CD4-positive, alpha-beta T cell (primary cell): ENCODE measurements at regions not wholly inside any gene's neighbourhood (a gene's known extent, or its start where the extent isn't known, plus 50 kb on each side); places are given as distances from the start of the nearest gene placed in this dataset.

Experiments
- ATAC-seq: fragments of 200-7000 bp; cut with Tn5 transposase; one replicate; pipeline ENCODE4 v1.10.0; 2022; ENCODE audit warnings: mild to moderate bottlenecking; ENCODE audit not compliant: poor library complexity
- CTCF ChIA-PET: fragments of 350-600 bp; sonication (Branson Sonifier 250); formaldehyde crosslinking; loops from one replicate; lab custom pipeline; 2021; ENCODE audit warnings: antibody characterized with exemption, inconsistent platforms; lab: Charles Lee
- POLR2A ChIA-PET: fragments of 350-600 bp; sonication (Branson Sonifier 250); formaldehyde crosslinking; loops from one replicate; lab custom pipeline; 2021; ENCODE audit warnings: antibody characterized with exemption, inconsistent platforms; lab: Charles Lee
- DNase-seq, 14 experiments: peaks; one replicate each; pipeline ENCODE4 v3.0.0-alpha.2; 2013 to 2020; ENCODE audit warnings: mixed read lengths in 2 of 14
- H3K27ac ChIP-seq, 2 donors: one replicate each; pipeline versions ENCODE4 v1.5.1 to v1.7.0; 2013; ENCODE audit warnings: low read length in 2 of 2, low read depth in 1 of 2, mild to moderate bottlenecking in 1 of 2
- H3K27me3 ChIP-seq, 2 experiments: 1 replicate in 1 of 2; 2 replicates in 1 of 2; pipeline versions ENCODE4 v1.6.1 to v1.7.0; 2013; ENCODE audit warnings: low read length in 2 of 2, control low read depth in 1 of 2, mild to moderate bottlenecking in 1 of 2, moderate library complexity in 1 of 2; ENCODE audit not compliant: insufficient read depth in 2 of 2, control insufficient read depth in 1 of 2
- H3K36me3 ChIP-seq: one replicate; pipeline ENCODE4 v1.6.1; 2013; ENCODE audit warnings: low read length, control low read depth; ENCODE audit not compliant: insufficient read depth
- H3K4me1 ChIP-seq: one replicate; pipeline ENCODE4 v1.6.1; 2013; ENCODE audit warnings: low read length, control low read depth; ENCODE audit not compliant: insufficient read depth
- H3K4me3 ChIP-seq: one replicate; pipeline ENCODE4 v1.5.1; 2013; ENCODE audit warnings: mild to moderate bottlenecking, low read length, moderate library complexity
- H3K9me3 ChIP-seq, 2 experiments: 1 replicate in 1 of 2; 2 replicates in 1 of 2; pipeline versions ENCODE4 v1.6.1 to v1.7.0; 2013; ENCODE audit warnings: low read length in 2 of 2, mild to moderate bottlenecking in 2 of 2, control low read depth in 1 of 2, moderate library complexity in 1 of 2; ENCODE audit not compliant: control insufficient read depth in 1 of 2, insufficient read depth in 1 of 2
- H3K27ac Mint-ChIP-seq: one replicate; pipeline ENCODE4 v1.8.0; 2020; ENCODE audit warnings: mixed read lengths
- H3K27me3 Mint-ChIP-seq: one replicate; pipeline ENCODE4 v1.8.0; 2021; ENCODE audit warnings: mixed read lengths
- H3K36me3 Mint-ChIP-seq: one replicate; pipeline ENCODE4 v1.8.0; 2021; ENCODE audit warnings: low read depth, mixed read lengths
- H3K4me1 Mint-ChIP-seq: one replicate; pipeline ENCODE4 v1.8.0; 2021; ENCODE audit warnings: low read depth, mixed read lengths
- H3K4me3 Mint-ChIP-seq: one replicate; pipeline ENCODE4 v1.8.0; 2020; ENCODE audit warnings: mild to moderate bottlenecking, mixed read lengths
- H3K9me3 Mint-ChIP-seq: one replicate; pipeline ENCODE4 v1.8.0; 2020; ENCODE audit warnings: mixed read lengths
- CTCF ChIP-seq: fragments of 200-600 bp; IDR thresholded peaks from one replicate; pipeline ENCODE4 v1.8.0; 2022; ENCODE audit warnings: antibody characterized with exemption, mild to moderate bottlenecking
- intact Hi-C, 2 experiments: fragments of 100-400 bp; cut with DNase I in 1 of 2; cut with micrococcal nuclease in 1 of 2; formaldehyde crosslinking; loops; one replicate each; pipeline versions ENCODE4 v1.15.1 to v1.9.0; 2023 to 2025; cut with DNase I, micrococcal nuclease

DNA sequence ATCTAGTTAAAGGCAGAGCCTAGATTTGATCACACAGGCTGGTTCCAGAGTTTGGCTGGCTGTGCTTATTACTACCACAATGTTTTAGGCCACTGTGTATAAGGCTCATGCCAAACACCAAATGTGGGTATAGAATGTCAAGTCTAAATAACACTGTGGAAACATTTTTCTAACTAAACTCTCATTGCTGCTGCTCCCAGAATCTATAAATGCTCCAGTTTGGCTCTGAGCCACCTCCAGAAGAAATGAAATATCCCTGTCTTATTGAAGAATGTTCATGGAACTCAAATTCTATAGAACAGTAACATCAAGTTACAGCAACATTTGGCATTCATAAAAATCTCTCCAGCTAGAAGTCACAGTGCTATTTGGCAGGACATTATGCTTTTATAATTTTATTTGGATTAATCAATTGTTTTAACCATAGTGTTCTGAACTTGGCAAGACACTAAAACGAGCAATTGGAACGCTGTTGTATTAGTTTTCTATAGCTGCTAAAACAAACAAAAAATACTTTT lies 178.1 kb upstream of the COX7C start:
- ATAC-seq (no peak), DNase-seq (no peak)
- no peaks in the 10 kb centered on the region for H3K36me3 ChIP-seq
- no peaks in the 10 kb centered on the region for H3K27me3 Mint-ChIP-seq
- H3K9me3 Mint-ChIP-seq, result no peaks in the 10 kb centered on the region
- no peak overlapping the region for H3K4me3 Mint-ChIP-seq
- H3K9me3 ChIP-seq, result no peaks in the 10 kb centered on the region
- no peaks in the 10 kb centered on the region for H3K4me1 ChIP-seq
- no peak overlapping the region for H3K4me3 ChIP-seq
- ChIA-PET CTCF (no interaction called here), POLR2A (no interaction called here)
- H3K27me3 ChIP-seq, result no peaks in the 10 kb centered on the region
- H3K4me1 Mint-ChIP-seq, result no peaks in the 10 kb centered on the region
- intact Hi-C loops, result no loop called here
- TF ChIP-seq CTCF, result no peak
- H3K27ac ChIP-seq, result no peak overlapping the region
- no peaks in the 10 kb centered on the region for H3K36me3 Mint-ChIP-seq
- no peak overlapping the region for H3K27ac Mint-ChIP-seq

GRCh38 chr5:86442036-86442745 lies 175.6 kb upstream of the COX7C start:
- no peak overlapping the region for H3K4me3 ChIP-seq
- Mint-ChIP-seq H3K27me3 (no peaks in the 10 kb centered on the region), H3K4me3 (no peak overlapping the region)

GRCh38 chr5:86447362-86447761 lies 170.4 kb upstream of the COX7C start:
- Histone ChIP-seq H3K27ac (no peak overlapping the region), H3K27me3 (no peaks in the 10 kb centered on the region), H3K4me1 (no peaks in the 10 kb centered on the region), H3K9me3 (no peaks in the 10 kb centered on the region), H3K36me3 (no peaks in the 10 kb centered on the region), H3K4me3 (no peak overlapping the region)
- no peak overlapping the region for H3K27ac Mint-ChIP-seq
- no peaks in the 10 kb centered on the region for H3K27me3 Mint-ChIP-seq
- H3K4me3 Mint-ChIP-seq, result no peak overlapping the region
- DNase-seq, result no peak
- TF ChIP-seq CTCF, result no peak
- POLR2A ChIA-PET, result no interaction called here
- ATAC-seq, result no peak
- intact Hi-C loops, result no loop called here
- H3K4me1 Mint-ChIP-seq, result no peaks in the 10 kb centered on the region
- no peaks in the 10 kb centered on the region for H3K9me3 Mint-ChIP-seq
- CTCF ChIA-PET, result no interaction called here
- H3K36me3 Mint-ChIP-seq, result no peaks in the 10 kb centered on the region

More at GRCh38 chr5:86442036-86442745, 175.6 kb upstream of the COX7C start:
- no peaks in the 10 kb centered on the region for H3K9me3 ChIP-seq
- H3K27ac ChIP-seq, result no peak overlapping the region
- H3K9me3 Mint-ChIP-seq, result no peaks in the 10 kb centered on the region
- no peaks in the 10 kb centered on the region for H3K36me3 Mint-ChIP-seq
- CTCF ChIA-PET, result interaction anchor here (0.9 kb wide), 1 partner anchor 9 kb away, joined by 3 read pairs; no protein-coding TSS in a partner anchor
- H3K4me1 Mint-ChIP-seq, result no peaks in the 10 kb centered on the region
- H3K4me1 ChIP-seq, result no peaks in the 10 kb centered on the region
- TF ChIP-seq CTCF, result no peak
- no peak for DNase-seq
- intact Hi-C loops, result no loop called here
- ATAC-seq, result no peak
- H3K36me3 ChIP-seq, result no peaks in the 10 kb centered on the region
- POLR2A ChIA-PET, result no interaction called here
- H3K27me3 ChIP-seq, result no peaks in the 10 kb centered on the region
- H3K27ac Mint-ChIP-seq, result no peak overlapping the region
